ENCODE measurements at regions not wholly inside any gene's neighbourhood (a gene's known extent, or its start where the extent isn't known, plus 50 kb on each side); places are given as distances from the start of the nearest gene placed in this dataset.

DNA sequence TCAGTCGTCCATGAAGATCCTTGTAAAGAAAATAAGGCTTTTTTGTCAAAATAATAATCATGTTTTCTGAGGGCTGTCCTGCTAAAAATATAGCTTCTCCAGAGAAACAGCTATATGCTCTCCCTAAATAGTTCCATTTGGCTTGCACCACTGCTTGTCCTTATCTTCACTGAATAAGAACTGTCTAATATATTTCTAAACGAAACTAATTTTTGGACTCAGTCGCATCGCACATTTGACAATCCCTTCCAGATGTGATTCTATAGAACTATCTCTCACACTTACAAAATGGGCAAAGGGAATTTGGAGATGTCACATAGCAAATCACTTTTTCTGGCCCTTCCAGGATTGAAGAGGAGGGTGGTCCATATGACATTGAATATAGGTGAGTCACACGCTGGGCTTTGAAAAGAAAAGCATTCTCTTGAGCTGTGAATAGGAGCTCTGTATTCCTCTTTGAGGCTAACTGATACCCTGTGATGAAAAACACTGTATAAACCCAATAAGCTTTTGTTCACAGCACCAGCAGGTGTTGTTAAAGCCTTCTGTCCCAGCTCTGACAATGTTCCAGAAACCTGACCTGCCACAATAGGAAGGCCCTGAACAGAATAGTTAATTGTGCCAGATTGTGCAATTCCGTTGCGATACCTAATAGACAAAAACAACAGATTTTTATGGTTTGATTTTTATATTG, 1144.2 kb downstream of the ROBO2 start:
- TF ChIP-seq, protein P1, sequence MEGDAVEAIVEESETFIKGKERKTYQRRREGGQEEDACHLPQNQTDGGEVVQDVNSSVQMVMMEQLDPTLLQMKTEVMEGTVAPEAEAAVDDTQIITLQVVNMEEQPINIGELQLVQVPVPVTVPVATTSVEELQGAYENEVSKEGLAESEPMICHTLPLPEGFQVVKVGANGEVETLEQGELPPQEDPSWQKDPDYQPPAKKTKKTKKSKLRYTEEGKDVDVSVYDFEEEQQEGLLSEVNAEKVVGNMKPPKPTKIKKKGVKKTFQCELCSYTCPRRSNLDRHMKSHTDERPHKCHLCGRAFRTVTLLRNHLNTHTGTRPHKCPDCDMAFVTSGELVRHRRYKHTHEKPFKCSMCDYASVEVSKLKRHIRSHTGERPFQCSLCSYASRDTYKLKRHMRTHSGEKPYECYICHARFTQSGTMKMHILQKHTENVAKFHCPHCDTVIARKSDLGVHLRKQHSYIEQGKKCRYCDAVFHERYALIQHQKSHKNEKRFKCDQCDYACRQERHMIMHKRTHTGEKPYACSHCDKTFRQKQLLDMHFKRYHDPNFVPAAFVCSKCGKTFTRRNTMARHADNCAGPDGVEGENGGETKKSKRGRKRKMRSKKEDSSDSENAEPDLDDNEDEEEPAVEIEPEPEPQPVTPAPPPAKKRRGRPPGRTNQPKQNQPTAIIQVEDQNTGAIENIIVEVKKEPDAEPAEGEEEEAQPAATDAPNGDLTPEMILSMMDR (IDR thresholded peaks at IDR 0.05): no peak
- Histone ChIP-seq H3K4me3 (no peak overlapping the region), H3K27me3 (no peaks in the 10 kb centered on the region), H3K27ac (no peak overlapping the region), H3K9ac (ENCODE audit: low read depth in 2 of 2, low read length in 2 of 2) (no peak overlapping the region), H3K9me3 (no peaks in the 10 kb centered on the region), H3K4me1 (no peaks in the 10 kb centered on the region), H3K36me3 (no peaks in the 10 kb centered on the region)
- intact Hi-C loops (cut with DNase I): no loop called here
- no peak for DNase-seq

- Histone ChIP-seq H3K36me3 (no peaks in the 10 kb centered on the region), H3K27ac (no peak overlapping the region), H3K27me3 (no peaks in the 10 kb centered on the region), H3K4me1 (no peaks in the 10 kb centered on the region), H3K4me3 (no peak overlapping the region), H3K9ac (ENCODE audit: low read depth in 2 of 2, low read length in 2 of 2) (no peak overlapping the region), H3K9me3 (no peaks in the 10 kb centered on the region)
- intact Hi-C loops (cut with DNase I): no loop called here
- TF ChIP-seq, protein P1 (IDR thresholded peaks at IDR 0.05): no peak
- DNase-seq: no peak
These were observed 1146.5 kb downstream of the ROBO2 start for GRCh38 chr3:78186404-78186803.

DNA sequence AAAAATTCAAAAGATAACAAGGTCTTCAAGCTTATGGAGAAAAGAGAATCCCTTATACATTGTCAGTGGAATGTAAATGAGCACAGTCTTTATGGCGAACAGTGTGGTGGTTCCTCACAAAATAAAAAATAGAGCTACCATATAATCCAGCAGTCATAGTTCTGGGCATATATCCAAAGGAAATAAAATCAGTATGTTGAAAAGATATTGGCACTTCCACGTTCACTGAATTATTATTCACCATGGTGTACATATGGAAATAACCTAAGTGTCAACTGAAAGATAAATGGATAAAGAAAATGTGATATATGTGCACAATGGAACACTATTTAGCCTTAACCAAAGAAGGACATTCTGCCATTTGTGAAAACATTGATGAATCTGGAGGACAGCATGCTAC, 1161.2 kb downstream of the ROBO2 start:
- Histone ChIP-seq H3K36me3 (no peaks in the 10 kb centered on the region), H3K4me3 (no peak overlapping the region), H3K9ac (ENCODE audit: low read depth in 2 of 2, low read length in 2 of 2) (no peak overlapping the region), H3K27ac (no peak overlapping the region), H3K4me1 (no peaks in the 10 kb centered on the region), H3K9me3 (no peaks in the 10 kb centered on the region), H3K27me3 (no peaks in the 10 kb centered on the region)
- intact Hi-C loops (cut with DNase I): no loop called here
- TF ChIP-seq, protein P1 (IDR thresholded peaks at IDR 0.05): no peak
- DNase-seq: no peak

- Histone ChIP-seq H3K27ac (no peak overlapping the region), H3K4me3 (no peak overlapping the region), H3K4me1 (no peaks in the 10 kb centered on the region), H3K9ac (ENCODE audit: low read depth in 2 of 2, low read length in 2 of 2) (no peak overlapping the region), H3K9me3 (no peaks in the 10 kb centered on the region), H3K27me3 (no peaks in the 10 kb centered on the region), H3K36me3 (no peaks in the 10 kb centered on the region)
- intact Hi-C loops (cut with DNase I): no loop called here
- DNase-seq: no peak
- TF ChIP-seq, protein P1 (IDR thresholded peaks at IDR 0.05): no peak
These were observed 1165.1 kb downstream of the ROBO2 start for GRCh38 chr3:78204977-78205376.

GRCh38 chr3:78221300-78221699, 1181.4 kb downstream of the ROBO2 start:
- Histone ChIP-seq H3K27me3 (no peaks in the 10 kb centered on the region), H3K4me3 (no peak overlapping the region), H3K9ac (ENCODE audit: low read depth in 2 of 2, low read length in 2 of 2) (no peak overlapping the region), H3K27ac (no peak overlapping the region), H3K4me1 (no peaks in the 10 kb centered on the region), H3K36me3 (no peaks in the 10 kb centered on the region), H3K9me3 (no peaks in the 10 kb centered on the region)
- TF ChIP-seq, protein P1 (IDR thresholded peaks at IDR 0.05): no peak
- DNase-seq: no peak
- intact Hi-C loops (cut with DNase I): no loop called here

All from colonic mucosa (tissue), 4 donors.